Type B pancreatic cell (in vitro differentiated cells): ENCODE measurements at regions not wholly inside any gene's neighbourhood (a gene's known extent, or its start where the extent isn't known, plus 50 kb on each side); places are given as distances from the start of the nearest gene placed in this dataset.

Experiments
- DNase-seq: peaks from one replicate; pipeline ENCODE4 v3.0.0; 2021; ENCODE audit warnings: mixed read lengths; ENCODE audit not compliant: unreplicated experiment; ENCODE audit errors: extremely low spot score
- H3K27ac Mint-ChIP-seq: 2 replicates; pipeline ENCODE4 v1.8.0; 2021; ENCODE audit warnings: mild to moderate bottlenecking, mixed read lengths
- H3K27me3 Mint-ChIP-seq: 2 replicates; pipeline ENCODE4 v1.8.0; 2021; ENCODE audit warnings: mixed read lengths
- H3K36me3 Mint-ChIP-seq: 2 replicates; pipeline ENCODE4 v1.8.0; 2021; ENCODE audit warnings: mixed read lengths
- H3K4me1 Mint-ChIP-seq: one replicate; pipeline ENCODE4 v1.8.0; 2021; ENCODE audit warnings: mixed read lengths; ENCODE audit not compliant: unreplicated experiment
- H3K4me3 Mint-ChIP-seq: 2 replicates; pipeline ENCODE4 v1.8.0; 2021; ENCODE audit warnings: mild to moderate bottlenecking, mixed read lengths
- H3K9me3 Mint-ChIP-seq: 2 replicates; pipeline ENCODE4 v1.8.0; 2021; ENCODE audit warnings: mixed read lengths
- CTCF ChIP-seq: fragments of 200-600 bp; sonication (generic); conservative IDR thresholded peaks from 2 replicates; pipeline ENCODE4 v1.5.0; 2021; ENCODE audit warnings: antibody characterized with exemption, mild to moderate bottlenecking

GRCh38 chr2:234166531-234166930 is 116.0 kb downstream of the SPP2 start:
- Mint-ChIP-seq H3K36me3 (no peaks in the 10 kb centered on the region), H3K4me3 (no peak overlapping the region), H3K4me1 (peaks cover 41% of the 10 kb centered on the region), H3K27ac (no peak overlapping the region), H3K9me3 (peaks cover 5% of the 10 kb centered on the region), H3K27me3 (no peaks in the 10 kb centered on the region)
- TF ChIP-seq CTCF: no peak
- no peak for DNase-seq

GRCh38 chr2:234165421-234165820 is 114.9 kb downstream of the SPP2 start:
- peaks cover 48% of the 10 kb centered on the region for H3K4me1 Mint-ChIP-seq
- H3K27me3 Mint-ChIP-seq: no peaks in the 10 kb centered on the region
- no peaks in the 10 kb centered on the region for H3K36me3 Mint-ChIP-seq
- DNase-seq: no peak
- H3K27ac Mint-ChIP-seq: peak overlapping the region; percentile 92
- TF ChIP-seq CTCF: no peak
- H3K4me3 Mint-ChIP-seq: peak overlapping the region; percentile 2
- H3K9me3 Mint-ChIP-seq: peaks cover 5% of the 10 kb centered on the region

- no peaks in the 10 kb centered on the region for H3K36me3 Mint-ChIP-seq
- H3K27me3 Mint-ChIP-seq: no peaks in the 10 kb centered on the region
- no peak for TF ChIP-seq CTCF
- peak overlapping the region; percentile 92 for H3K27ac Mint-ChIP-seq
- peak overlapping the region; percentile 2 for H3K4me3 Mint-ChIP-seq
- DNase-seq: no peak
- peaks cover 50% of the 10 kb centered on the region for H3K4me1 Mint-ChIP-seq
- peaks cover 5% of the 10 kb centered on the region for H3K9me3 Mint-ChIP-seq
Observed at GRCh38 chr2:234164493-234165413, 114.3 kb downstream of the SPP2 start.

- Mint-ChIP-seq H3K9me3 (peaks cover 14% of the 10 kb centered on the region), H3K4me3 (peak overlapping the region; percentile 29), H3K4me1 (peaks cover 47% of the 10 kb centered on the region), H3K36me3 (no peaks in the 10 kb centered on the region), H3K27me3 (no peaks in the 10 kb centered on the region), H3K27ac (peak overlapping the region; percentile 92)
- no peak for TF ChIP-seq CTCF
- DNase-seq: no peak
Observed at GRCh38 chr2:234163510-234164045, 113.1 kb downstream of the SPP2 start.

- DNase-seq: no peak
- Mint-ChIP-seq H3K36me3 (no peaks in the 10 kb centered on the region), H3K27ac (peak overlapping the region; percentile 92), H3K4me1 (peaks cover 46% of the 10 kb centered on the region), H3K27me3 (no peaks in the 10 kb centered on the region), H3K9me3 (peaks cover 14% of the 10 kb centered on the region), H3K4me3 (peak overlapping the region; percentile 56)
- TF ChIP-seq CTCF: no peak
Observed at GRCh38 chr2:234162861-234163260, 112.4 kb downstream of the SPP2 start.
